GM12878 (cell line): ENCODE measurements at regions not wholly inside any gene's neighbourhood (a gene's known extent, or its start where the extent isn't known, plus 50 kb on each side); places are given as distances from the start of the nearest gene placed in this dataset.

Experiments used
- ATAC-seq: fragments of 200-7000 bp; cut with Tn5 transposase; 3 replicates; pipeline ENCODE4 v1.9.1; 2020; ENCODE audit warnings: mild to moderate bottlenecking, moderate library complexity
- BruUV-seq: library from RNA; stranded (reverse); fragments of 400-500 nt; replicated peaks from 2 replicates; lab custom pipeline; 2021; lab: Mats Ljungman, UMichigan
- CTCF ChIA-PET: fragments of 300-600 bp; sonication (Branson Sonifier 250); formaldehyde crosslinking; extraction: SDS; loops from one replicate; lab custom pipeline; 2021; ENCODE audit warnings: inconsistent platforms; lab: Yijun Ruan, JAX
- POLR2A ChIA-PET: fragments of 350-600 bp; formaldehyde crosslinking; extraction: SDS; loops from one replicate; lab custom pipeline; 2021; ENCODE audit warnings: inconsistent platforms; lab: Charles Lee
- RAD21 ChIA-PET: fragments of 300-600 bp; sonication (Branson Sonifier 250); formaldehyde crosslinking; loops from one replicate; lab custom pipeline; 2023; ENCODE audit warnings: antibody characterized with exemption; ENCODE audit not compliant: unreplicated experiment; lab: Charles Lee
- SMC1A ChIA-PET: fragments of 300-600 bp; sonication (Branson Sonifier 250); formaldehyde crosslinking; loops from one replicate; lab custom pipeline; 2023; ENCODE audit not compliant: unreplicated experiment, uncharacterized antibody; lab: Charles Lee
- DNase-seq: peaks from one replicate; pipeline ENCODE4 v3.0.0-alpha.2; 2011; ENCODE audit warnings: low read depth, low spot score
- FAIRE-seq: peaks from 3 replicates; lab custom pipeline; 2011; peaks lifted over from hg19 to GRCh38; lab: Jason Lieb, UNC
- H2AFZ ChIP-seq: 2 replicates; pipeline ENCODE4 v1.6.0; 2011; ENCODE audit warnings: low read depth, low read length, control low read depth; ENCODE audit not compliant: control insufficient read depth
- H3K27ac ChIP-seq: 2 replicates; pipeline ENCODE4 v1.5.1; 2011; ENCODE audit warnings: control low read depth; ENCODE audit not compliant: control insufficient read depth, insufficient read depth
- H3K27me3 ChIP-seq, 2 experiments: replicated peaks in 1 of 2; 2 replicates each; pipeline versions ENCODE4 v1.6.0 to v1.6.1; 2011; ENCODE audit warnings: low read length in 1 of 2; ENCODE audit not compliant: control insufficient read depth in 2 of 2, insufficient read depth in 2 of 2
- H3K36me3 ChIP-seq, 2 experiments: 2 replicates each; pipeline ENCODE4 v1.5.1; 2011; ENCODE audit warnings: low read length in 1 of 2; ENCODE audit not compliant: control insufficient read depth in 2 of 2, insufficient read depth in 2 of 2
- H3K4me1 ChIP-seq: 2 replicates; pipeline ENCODE4 v1.6.1; 2011; ENCODE audit warnings: mild to moderate bottlenecking, low read length, moderate library complexity, mixed read lengths; ENCODE audit not compliant: control insufficient read depth, insufficient read depth
- H3K4me2 ChIP-seq: 2 replicates; pipeline ENCODE4 v1.6.0; 2011; ENCODE audit warnings: control low read depth; ENCODE audit not compliant: control insufficient read depth, insufficient read depth
- H3K4me3 ChIP-seq: fragments of 200-600 bp; sonication (generic); 2 replicates; pipeline ENCODE4 v1.5.1; 2016
- H3K79me2 ChIP-seq: 2 replicates; pipeline ENCODE4 v1.6.0; 2011; ENCODE audit warnings: low read length; ENCODE audit not compliant: control insufficient read depth, insufficient read depth
- H3K9ac ChIP-seq: 2 replicates; pipeline ENCODE4 v1.8.0; 2011; ENCODE audit warnings: low read length, control low read depth, mixed read lengths; ENCODE audit not compliant: control insufficient read depth, insufficient read depth
- H3K9me3 ChIP-seq: replicated peaks from 3 replicates; pipeline ENCODE4 v1.5.1; 2011; ENCODE audit warnings: mild to moderate bottlenecking, low read length; ENCODE audit not compliant: control insufficient read depth, insufficient read depth
- H4K20me1 ChIP-seq: 2 replicates; pipeline ENCODE4 v1.6.0; 2011; ENCODE audit not compliant: control insufficient read depth, insufficient read depth
- BHLHE40 ChIP-seq, 2 experiments: fragments of 450-650 bp in 1 of 2; IDR thresholded peaks; 2 replicates each; pipeline ENCODE4 v1.6.1; 2011 to 2017; ENCODE audit warnings: low read depth in 2 of 2, borderline replicate concordance in 1 of 2, improper control_type of control experiment in 1 of 2, low read length in 1 of 2, mild to moderate bottlenecking in 1 of 2
- CBX5 ChIP-seq: sonication (generic); IDR thresholded peaks from 2 replicates; pipeline ENCODE4 v1.6.1; 2016; ENCODE audit warnings: low read depth, moderate library complexity, mild to moderate bottlenecking, inconsistent platforms
- CREM ChIP-seq: IDR thresholded peaks from 2 replicates; pipeline ENCODE4 v1.6.1; 2014; ENCODE audit warnings: antibody characterized with exemption, low read depth
- EED ChIP-seq: sonication (generic); IDR thresholded peaks from 2 replicates; pipeline ENCODE4 v1.6.1; 2016; ENCODE audit warnings: antibody characterized with exemption, low read depth
- EP300 ChIP-seq, 2 experiments: fragments of 150-350 bp in 1 of 2; IDR thresholded peaks; 2 replicates each; pipeline ENCODE4 v1.6.1; 2011 to 2012; ENCODE audit warnings: low read depth in 2 of 2, low read length in 2 of 2, borderline replicate concordance in 1 of 2, improper control_type of control experiment in 1 of 2, inconsistent platforms in 1 of 2; ENCODE audit not compliant: control insufficient read depth in 1 of 2
- JUNB ChIP-seq: IDR thresholded peaks from 2 replicates; pipeline ENCODE4 v1.6.1; 2016; ENCODE audit warnings: antibody characterized with exemption, mild to moderate bottlenecking
- LARP7 ChIP-seq: fragments of 450-650 bp; IDR thresholded peaks from 2 replicates; pipeline ENCODE4 v1.6.1; 2017; ENCODE audit warnings: mild to moderate bottlenecking
- NBN ChIP-seq: fragments of 450-650 bp; IDR thresholded peaks from 2 replicates; pipeline ENCODE4 v1.6.1; 2016
- POU2F2 ChIP-seq: IDR thresholded peaks from 3 replicates; pipeline ENCODE4 v1.6.1; 2011; ENCODE audit warnings: low read depth, mild to moderate bottlenecking, low read length, borderline replicate concordance
- TCF12 ChIP-seq: IDR thresholded peaks from 2 replicates; pipeline ENCODE4 v1.6.1; 2011; ENCODE audit warnings: low read depth, mild to moderate bottlenecking, low read length
- TCF7 ChIP-seq: IDR thresholded peaks from 2 replicates; pipeline ENCODE4 v1.6.1; 2014; ENCODE audit warnings: antibody characterized with exemption, borderline replicate concordance
- ZNF207 ChIP-seq: fragments of 450-650 bp; IDR thresholded peaks from 2 replicates; pipeline ENCODE4 v1.6.1; 2014; ENCODE audit warnings: antibody characterized with exemption, mild to moderate bottlenecking, borderline replicate concordance
- WGBS: methylation state at CpG from one replicate; pipeline ENCODE4 v1.1.6; 2016; ENCODE audit warnings: low lambda C conversion rate; ENCODE audit not compliant: insufficient replicate concordance, insufficient coverage; ENCODE audit errors: missing lambda C conversion rate; 5-methylcytosine and 5-hydroxymethylcytosine counted together
- in situ Hi-C: fragments of 300-500 bp; cut with MboI; formaldehyde crosslinking; loops from 9 replicates; pipeline ENCODE4 v1.14.3; 2018; ENCODE audit warnings: mixed read lengths
- intact Hi-C: fragments of 100-400 bp; cut with micrococcal nuclease; formaldehyde crosslinking; loops from one replicate; pipeline ENCODE4 v1.14.2; 2022; ENCODE audit not compliant: unreplicated experiment
- TF ChIP-seq, protein P1 (sequence below): fragments of 450-650 bp; IDR thresholded peaks from 2 replicates; pipeline ENCODE4 v1.6.1; 2017; ENCODE audit warnings: mild to moderate bottlenecking, moderate library complexity
- TF ChIP-seq, protein P2 (sequence below): IDR thresholded peaks from 2 replicates; pipeline ENCODE4 v1.6.1; 2011; ENCODE audit warnings: low read depth, low read length, improper control_type of control experiment, borderline replicate concordance
- TF ChIP-seq, protein P3 (sequence below): fragments of 450-650 bp; IDR thresholded peaks from 2 replicates; pipeline ENCODE4 v1.6.1; 2017; ENCODE audit warnings: mild to moderate bottlenecking, moderate library complexity

DNA sequence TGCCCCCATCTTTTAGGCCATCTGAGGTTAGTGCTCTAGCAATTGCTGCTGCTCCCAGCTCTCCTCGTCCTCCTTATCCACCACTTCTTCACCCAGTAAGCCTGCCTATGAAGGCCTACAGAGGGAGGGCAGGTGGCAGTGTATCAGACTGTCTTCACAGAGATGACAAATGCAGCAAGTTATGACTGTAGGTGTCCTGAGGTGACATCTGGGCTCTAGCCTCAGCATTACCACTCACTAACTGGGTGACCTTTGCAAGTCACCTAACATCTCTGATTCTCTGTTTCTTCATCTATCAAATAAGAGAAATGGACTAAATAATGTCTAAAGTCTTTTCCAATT is 151.6 kb downstream of the NOC3L start:
- FAIRE-seq, result no peak
- BruUV-seq, result no TSS peak
- Histone ChIP-seq H4K20me1 (no peaks in the 10 kb centered on the region), H3K4me1 (no peaks in the 10 kb centered on the region), H3K36me3 (no peaks in the 10 kb centered on the region), H2AFZ (no peak overlapping the region), H3K4me3 (no peak overlapping the region), H3K9me3 (no peaks in the 10 kb centered on the region; the same call in 2 of the 3 replicates), H3K9ac (no peak overlapping the region), H3K27ac (no peak overlapping the region), H3K79me2 (no peaks in the 10 kb centered on the region), H3K4me2 (no peak overlapping the region), H3K27me3 (peaks cover 0 to 1% of the 10 kb centered on the region in 2 experiments; a peak in 1 of 4 replicates)
- no peak for DNase-seq
- WGBS, result 0% methylated on average over 1 of the region's 1 CpG
- intact Hi-C loops (no loop called here), in situ Hi-C loops (no loop called here)
- ChIA-PET CTCF (no interaction called here), RAD21 (no interaction called here), SMC1A (no interaction called here), POLR2A (no interaction called here)
- TF ChIP-seq BHLHE40 (IDR thresholded peaks at IDR 0.05; ENCODE audit: borderline replicate concordance in 1 of 2, low read depth in 2 of 2, low read length in 1 of 2), result no peak
- TF ChIP-seq, protein P1, sequence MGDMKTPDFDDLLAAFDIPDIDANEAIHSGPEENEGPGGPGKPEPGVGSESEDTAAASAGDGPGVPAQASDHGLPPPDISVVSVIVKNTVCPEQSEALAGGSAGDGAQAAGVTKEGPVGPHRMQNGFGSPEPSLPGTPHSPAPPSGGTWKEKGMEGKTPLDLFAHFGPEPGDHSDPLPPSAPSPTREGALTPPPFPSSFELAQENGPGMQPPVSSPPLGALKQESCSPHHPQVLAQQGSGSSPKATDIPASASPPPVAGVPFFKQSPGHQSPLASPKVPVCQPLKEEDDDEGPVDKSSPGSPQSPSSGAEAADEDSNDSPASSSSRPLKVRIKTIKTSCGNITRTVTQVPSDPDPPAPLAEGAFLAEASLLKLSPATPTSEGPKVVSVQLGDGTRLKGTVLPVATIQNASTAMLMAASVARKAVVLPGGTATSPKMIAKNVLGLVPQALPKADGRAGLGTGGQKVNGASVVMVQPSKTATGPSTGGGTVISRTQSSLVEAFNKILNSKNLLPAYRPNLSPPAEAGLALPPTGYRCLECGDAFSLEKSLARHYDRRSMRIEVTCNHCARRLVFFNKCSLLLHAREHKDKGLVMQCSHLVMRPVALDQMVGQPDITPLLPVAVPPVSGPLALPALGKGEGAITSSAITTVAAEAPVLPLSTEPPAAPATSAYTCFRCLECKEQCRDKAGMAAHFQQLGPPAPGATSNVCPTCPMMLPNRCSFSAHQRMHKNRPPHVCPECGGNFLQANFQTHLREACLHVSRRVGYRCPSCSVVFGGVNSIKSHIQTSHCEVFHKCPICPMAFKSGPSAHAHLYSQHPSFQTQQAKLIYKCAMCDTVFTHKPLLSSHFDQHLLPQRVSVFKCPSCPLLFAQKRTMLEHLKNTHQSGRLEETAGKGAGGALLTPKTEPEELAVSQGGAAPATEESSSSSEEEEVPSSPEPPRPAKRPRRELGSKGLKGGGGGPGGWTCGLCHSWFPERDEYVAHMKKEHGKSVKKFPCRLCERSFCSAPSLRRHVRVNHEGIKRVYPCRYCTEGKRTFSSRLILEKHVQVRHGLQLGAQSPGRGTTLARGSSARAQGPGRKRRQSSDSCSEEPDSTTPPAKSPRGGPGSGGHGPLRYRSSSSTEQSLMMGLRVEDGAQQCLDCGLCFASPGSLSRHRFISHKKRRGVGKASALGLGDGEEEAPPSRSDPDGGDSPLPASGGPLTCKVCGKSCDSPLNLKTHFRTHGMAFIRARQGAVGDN, result no peak
- TF ChIP-seq ZNF207, result no peak
- TF ChIP-seq JUNB, result no peak
- no peak for TF ChIP-seq EED
- TF ChIP-seq, protein P2, sequence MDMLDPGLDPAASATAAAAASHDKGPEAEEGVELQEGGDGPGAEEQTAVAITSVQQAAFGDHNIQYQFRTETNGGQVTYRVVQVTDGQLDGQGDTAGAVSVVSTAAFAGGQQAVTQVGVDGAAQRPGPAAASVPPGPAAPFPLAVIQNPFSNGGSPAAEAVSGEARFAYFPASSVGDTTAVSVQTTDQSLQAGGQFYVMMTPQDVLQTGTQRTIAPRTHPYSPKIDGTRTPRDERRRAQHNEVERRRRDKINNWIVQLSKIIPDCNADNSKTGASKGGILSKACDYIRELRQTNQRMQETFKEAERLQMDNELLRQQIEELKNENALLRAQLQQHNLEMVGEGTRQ, result no peak
- TF ChIP-seq NBN, result no peak
- TF ChIP-seq CBX5, result no peak
- no peak for TF ChIP-seq EP300 (IDR thresholded peaks at IDR 0.05; ENCODE audit: borderline replicate concordance in 1 of 2, control insufficient read depth in 1 of 2, low read depth in 2 of 2, low read length in 2 of 2)
- TF ChIP-seq POU2F2, result no peak
- TF ChIP-seq LARP7, result no peak
- TF ChIP-seq CREM, result no peak
- no peak for TF ChIP-seq TCF7
- TF ChIP-seq TCF12, result no peak
- TF ChIP-seq, protein P3, sequence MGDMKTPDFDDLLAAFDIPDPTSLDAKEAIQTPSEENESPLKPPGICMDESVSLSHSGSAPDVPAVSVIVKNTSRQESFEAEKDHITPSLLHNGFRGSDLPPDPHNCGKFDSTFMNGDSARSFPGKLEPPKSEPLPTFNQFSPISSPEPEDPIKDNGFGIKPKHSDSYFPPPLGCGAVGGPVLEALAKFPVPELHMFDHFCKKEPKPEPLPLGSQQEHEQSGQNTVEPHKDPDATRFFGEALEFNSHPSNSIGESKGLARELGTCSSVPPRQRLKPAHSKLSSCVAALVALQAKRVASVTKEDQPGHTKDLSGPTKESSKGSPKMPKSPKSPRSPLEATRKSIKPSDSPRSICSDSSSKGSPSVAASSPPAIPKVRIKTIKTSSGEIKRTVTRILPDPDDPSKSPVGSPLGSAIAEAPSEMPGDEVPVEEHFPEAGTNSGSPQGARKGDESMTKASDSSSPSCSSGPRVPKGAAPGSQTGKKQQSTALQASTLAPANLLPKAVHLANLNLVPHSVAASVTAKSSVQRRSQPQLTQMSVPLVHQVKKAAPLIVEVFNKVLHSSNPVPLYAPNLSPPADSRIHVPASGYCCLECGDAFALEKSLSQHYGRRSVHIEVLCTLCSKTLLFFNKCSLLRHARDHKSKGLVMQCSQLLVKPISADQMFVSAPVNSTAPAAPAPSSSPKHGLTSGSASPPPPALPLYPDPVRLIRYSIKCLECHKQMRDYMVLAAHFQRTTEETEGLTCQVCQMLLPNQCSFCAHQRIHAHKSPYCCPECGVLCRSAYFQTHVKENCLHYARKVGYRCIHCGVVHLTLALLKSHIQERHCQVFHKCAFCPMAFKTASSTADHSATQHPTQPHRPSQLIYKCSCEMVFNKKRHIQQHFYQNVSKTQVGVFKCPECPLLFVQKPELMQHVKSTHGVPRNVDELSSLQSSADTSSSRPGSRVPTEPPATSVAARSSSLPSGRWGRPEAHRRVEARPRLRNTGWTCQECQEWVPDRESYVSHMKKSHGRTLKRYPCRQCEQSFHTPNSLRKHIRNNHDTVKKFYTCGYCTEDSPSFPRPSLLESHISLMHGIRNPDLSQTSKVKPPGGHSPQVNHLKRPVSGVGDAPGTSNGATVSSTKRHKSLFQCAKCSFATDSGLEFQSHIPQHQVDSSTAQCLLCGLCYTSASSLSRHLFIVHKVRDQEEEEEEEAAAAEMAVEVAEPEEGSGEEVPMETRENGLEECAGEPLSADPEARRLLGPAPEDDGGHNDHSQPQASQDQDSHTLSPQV, result no peak
- no peak for ATAC-seq
